DND-41 (cell line): ENCODE measurements at regions not wholly inside any gene's neighbourhood (a gene's known extent, or its start where the extent isn't known, plus 50 kb on each side); places are given as distances from the start of the nearest gene placed in this dataset.

Experiments
- EZH2 ChIP-seq: IDR thresholded peaks from 3 replicates; pipeline ENCODE4 v1.6.1; 2012; ENCODE audit warnings: borderline replicate concordance, low read depth, mild to moderate bottlenecking, moderate library complexity, low read length, inconsistent platforms; ENCODE audit not compliant: severe bottlenecking
- TF ChIP-seq, protein P1 (sequence below): IDR thresholded peaks from 2 replicates; pipeline ENCODE4 v1.5.1; 2012; ENCODE audit warnings: borderline replicate concordance, low read length, moderate library complexity, mild to moderate bottlenecking; ENCODE audit not compliant: poor library complexity, severe bottlenecking; ENCODE audit errors: extremely low read depth

DNA sequence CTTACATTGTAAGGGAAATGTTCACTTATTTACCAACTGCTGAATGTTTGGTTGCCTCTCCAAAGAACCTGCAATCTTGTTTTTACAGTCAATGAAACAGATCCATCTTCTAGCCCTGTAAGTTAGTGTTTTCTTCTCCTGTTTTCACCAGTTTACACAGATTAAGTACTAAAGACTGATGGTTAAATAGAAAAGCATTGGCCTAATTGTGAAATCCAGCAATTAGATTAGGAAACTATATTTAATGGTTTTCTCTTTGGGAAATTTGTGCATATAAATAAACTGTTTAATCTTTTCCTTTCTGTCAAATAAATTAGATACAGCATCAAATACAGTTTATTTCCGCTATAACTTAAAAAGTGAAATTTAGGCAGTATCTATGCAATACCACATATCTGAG, 247.9 kb upstream of the MEF2C start:
- TF ChIP-seq, protein P1, sequence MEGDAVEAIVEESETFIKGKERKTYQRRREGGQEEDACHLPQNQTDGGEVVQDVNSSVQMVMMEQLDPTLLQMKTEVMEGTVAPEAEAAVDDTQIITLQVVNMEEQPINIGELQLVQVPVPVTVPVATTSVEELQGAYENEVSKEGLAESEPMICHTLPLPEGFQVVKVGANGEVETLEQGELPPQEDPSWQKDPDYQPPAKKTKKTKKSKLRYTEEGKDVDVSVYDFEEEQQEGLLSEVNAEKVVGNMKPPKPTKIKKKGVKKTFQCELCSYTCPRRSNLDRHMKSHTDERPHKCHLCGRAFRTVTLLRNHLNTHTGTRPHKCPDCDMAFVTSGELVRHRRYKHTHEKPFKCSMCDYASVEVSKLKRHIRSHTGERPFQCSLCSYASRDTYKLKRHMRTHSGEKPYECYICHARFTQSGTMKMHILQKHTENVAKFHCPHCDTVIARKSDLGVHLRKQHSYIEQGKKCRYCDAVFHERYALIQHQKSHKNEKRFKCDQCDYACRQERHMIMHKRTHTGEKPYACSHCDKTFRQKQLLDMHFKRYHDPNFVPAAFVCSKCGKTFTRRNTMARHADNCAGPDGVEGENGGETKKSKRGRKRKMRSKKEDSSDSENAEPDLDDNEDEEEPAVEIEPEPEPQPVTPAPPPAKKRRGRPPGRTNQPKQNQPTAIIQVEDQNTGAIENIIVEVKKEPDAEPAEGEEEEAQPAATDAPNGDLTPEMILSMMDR: no peak
- TF ChIP-seq EZH2: no peak
